Osteocyte (in vitro differentiated cells): ENCODE measurements at regions not wholly inside any gene's neighbourhood (a gene's known extent, or its start where the extent isn't known, plus 50 kb on each side); places are given as distances from the start of the nearest gene placed in this dataset.

Source experiments
- DNase-seq: peaks from one replicate; pipeline ENCODE4 v3.0.0; 2021; ENCODE audit warnings: mixed read lengths; ENCODE audit not compliant: unreplicated experiment; ENCODE audit errors: extremely low spot score
- H3K27ac Mint-ChIP-seq: one replicate; pipeline ENCODE4 v1.8.0; 2021; ENCODE audit warnings: mild to moderate bottlenecking, mixed read lengths; ENCODE audit not compliant: unreplicated experiment
- H3K27me3 Mint-ChIP-seq: one replicate; pipeline ENCODE4 v1.8.0; 2021; ENCODE audit warnings: mixed read lengths; ENCODE audit not compliant: unreplicated experiment
- H3K36me3 Mint-ChIP-seq: one replicate; pipeline ENCODE4 v1.8.0; 2021; ENCODE audit warnings: mixed read lengths; ENCODE audit not compliant: unreplicated experiment
- H3K4me1 Mint-ChIP-seq: one replicate; pipeline ENCODE4 v1.8.0; 2021; ENCODE audit warnings: mixed read lengths; ENCODE audit not compliant: unreplicated experiment
- H3K4me3 Mint-ChIP-seq: one replicate; pipeline ENCODE4 v1.8.0; 2021; ENCODE audit warnings: mild to moderate bottlenecking, moderate library complexity, mixed read lengths; ENCODE audit not compliant: unreplicated experiment
- H3K9me3 Mint-ChIP-seq: one replicate; pipeline ENCODE4 v1.8.0; 2021; ENCODE audit warnings: mixed read lengths; ENCODE audit not compliant: unreplicated experiment
- CTCF ChIP-seq: fragments of 200-600 bp; sonication (generic); IDR thresholded peaks from 2 replicates; pipeline ENCODE4 v1.5.0; 2021; ENCODE audit warnings: antibody characterized with exemption, mild to moderate bottlenecking, moderate library complexity

- no peak for DNase-seq
- Mint-ChIP-seq H3K27me3 (peaks cover 3% of the 10 kb centered on the region), H3K36me3 (no peaks in the 10 kb centered on the region), H3K4me3 (no peak overlapping the region), H3K9me3 (no peaks in the 10 kb centered on the region), H3K4me1 (no peaks in the 10 kb centered on the region), H3K27ac (no peak overlapping the region)
- no peak for TF ChIP-seq CTCF
Measured at GRCh38 chr12:11446372-11446771, 51.0 kb upstream of the PRB2 start.

- H3K27ac Mint-ChIP-seq: no peak overlapping the region
- peaks cover 6% of the 10 kb centered on the region for H3K27me3 Mint-ChIP-seq
- TF ChIP-seq CTCF: no peak
- no peaks in the 10 kb centered on the region for H3K9me3 Mint-ChIP-seq
- no peaks in the 10 kb centered on the region for H3K36me3 Mint-ChIP-seq
- H3K4me1 Mint-ChIP-seq: no peaks in the 10 kb centered on the region
- no peak overlapping the region for H3K4me3 Mint-ChIP-seq
- no peak for DNase-seq
Measured at GRCh38 chr12:11457996-11458645, 62.8 kb upstream of the PRB2 start.

- DNase-seq: no peak
- H3K9me3 Mint-ChIP-seq: no peaks in the 10 kb centered on the region
- no peaks in the 10 kb centered on the region for H3K36me3 Mint-ChIP-seq
- H3K4me1 Mint-ChIP-seq: no peaks in the 10 kb centered on the region
- no peak for TF ChIP-seq CTCF
- no peak overlapping the region for H3K27ac Mint-ChIP-seq
- H3K27me3 Mint-ChIP-seq: peaks cover 5% of the 10 kb centered on the region
- no peak overlapping the region for H3K4me3 Mint-ChIP-seq
Measured at GRCh38 chr12:11460343-11461023, 65.1 kb upstream of the PRB2 start.

- Mint-ChIP-seq H3K27ac (no peak overlapping the region), H3K27me3 (peaks cover 5% of the 10 kb centered on the region), H3K9me3 (no peaks in the 10 kb centered on the region), H3K36me3 (no peaks in the 10 kb centered on the region), H3K4me3 (no peak overlapping the region), H3K4me1 (no peaks in the 10 kb centered on the region)
- DNase-seq: no peak
- no peak for TF ChIP-seq CTCF
Measured at GRCh38 chr12:11461433-11461832, 66.1 kb upstream of the PRB2 start.

- DNase-seq: no peak
- no peaks in the 10 kb centered on the region for H3K4me1 Mint-ChIP-seq
- H3K9me3 Mint-ChIP-seq: no peaks in the 10 kb centered on the region
- H3K27ac Mint-ChIP-seq: no peak overlapping the region
- TF ChIP-seq CTCF: no peak
- H3K27me3 Mint-ChIP-seq: no peaks in the 10 kb centered on the region
- no peaks in the 10 kb centered on the region for H3K36me3 Mint-ChIP-seq
- no peak overlapping the region for H3K4me3 Mint-ChIP-seq
Measured at GRCh38 chr12:11477110-11477509, 81.7 kb upstream of the PRB2 start.
